Loucy (cell line): ENCODE measurements at regions not wholly inside any gene's neighbourhood (a gene's known extent, or its start where the extent isn't known, plus 50 kb on each side); places are given as distances from the start of the nearest gene placed in this dataset.

Source experiments
- H2AFZ ChIP-seq: fragments of 200-600 bp; sonication (generic); 2 replicates; pipeline ENCODE4 v1.6.0; 2016; ENCODE audit warnings: antibody characterized with exemption, mild to moderate bottlenecking, low read length, moderate library complexity
- H3F3A ChIP-seq: fragments of 200-600 bp; 2 replicates; pipeline ENCODE4 v1.6.0; 2016; ENCODE audit warnings: antibody characterized with exemption, low read depth, mild to moderate bottlenecking
- H3K27me3 ChIP-seq: fragments of 200-600 bp; sonication (generic); 2 replicates; pipeline ENCODE4 v1.6.1; 2014; ENCODE audit warnings: low read length, mild to moderate bottlenecking; ENCODE audit not compliant: insufficient read depth, poor library complexity, severe bottlenecking
- H3K36me3 ChIP-seq: fragments of 200-600 bp; sonication (generic); 2 replicates; pipeline ENCODE4 v1.6.1; 2016; ENCODE audit warnings: low read length; ENCODE audit not compliant: insufficient read depth
- H3K4me1 ChIP-seq: fragments of 200-600 bp; sonication (generic); 2 replicates; pipeline ENCODE4 v1.5.1; 2014; ENCODE audit warnings: low read length, mild to moderate bottlenecking; ENCODE audit not compliant: insufficient read depth, poor library complexity, severe bottlenecking
- H3K4me2 ChIP-seq: fragments of 200-600 bp; sonication (generic); 2 replicates; pipeline ENCODE4 v1.6.0; 2014; ENCODE audit warnings: antibody characterized with exemption, low read length, low read depth, mild to moderate bottlenecking; ENCODE audit not compliant: poor library complexity, severe bottlenecking
- H3K4me3 ChIP-seq: fragments of 200-600 bp; sonication (generic); 2 replicates; pipeline ENCODE4 v1.5.1; 2014; ENCODE audit warnings: low read length, mild to moderate bottlenecking, mixed read lengths; ENCODE audit not compliant: poor library complexity, severe bottlenecking
- H3K79me2 ChIP-seq: fragments of 200-600 bp; sonication (generic); 2 replicates; pipeline ENCODE4 v1.6.1; 2014; ENCODE audit warnings: low read length; ENCODE audit not compliant: insufficient read depth
- H3K9ac ChIP-seq: fragments of 200-600 bp; sonication (generic); 2 replicates; pipeline ENCODE4 v1.6.0; 2014; ENCODE audit warnings: mild to moderate bottlenecking, low read depth, low read length, moderate library complexity; ENCODE audit not compliant: poor library complexity, severe bottlenecking
- H3K9me2 ChIP-seq: fragments of 200-600 bp; sonication (generic); replicated peaks from 2 replicates; pipeline ENCODE4 v1.6.1; 2016; ENCODE audit warnings: low read depth, low read length, mixed read lengths
- H3K9me3 ChIP-seq: fragments of 200-600 bp; sonication (generic); 2 replicates; pipeline ENCODE4 v1.6.1; 2014; ENCODE audit warnings: mild to moderate bottlenecking, antibody characterized with exemption, low read length, low read depth; ENCODE audit not compliant: insufficient read depth
- H4K20me1 ChIP-seq: fragments of 200-600 bp; sonication (generic); 2 replicates; pipeline ENCODE4 v1.6.0; 2014; ENCODE audit warnings: antibody characterized with exemption, low read length, mild to moderate bottlenecking; ENCODE audit not compliant: insufficient read depth, poor library complexity, severe bottlenecking
- EZH2phosphoT487 ChIP-seq: fragments of 200-600 bp; IDR thresholded peaks from 2 replicates; pipeline ENCODE4 v1.6.1; 2018; ENCODE audit warnings: antibody characterized with exemption, mild to moderate bottlenecking, moderate library complexity, borderline replicate concordance
- TF ChIP-seq, protein P1 (sequence below): fragments of 200-600 bp; sonication (generic); conservative IDR thresholded peaks from 2 replicates; pipeline ENCODE4 v1.5.1; 2014; ENCODE audit warnings: mild to moderate bottlenecking, antibody characterized with exemption, low read length

DNA sequence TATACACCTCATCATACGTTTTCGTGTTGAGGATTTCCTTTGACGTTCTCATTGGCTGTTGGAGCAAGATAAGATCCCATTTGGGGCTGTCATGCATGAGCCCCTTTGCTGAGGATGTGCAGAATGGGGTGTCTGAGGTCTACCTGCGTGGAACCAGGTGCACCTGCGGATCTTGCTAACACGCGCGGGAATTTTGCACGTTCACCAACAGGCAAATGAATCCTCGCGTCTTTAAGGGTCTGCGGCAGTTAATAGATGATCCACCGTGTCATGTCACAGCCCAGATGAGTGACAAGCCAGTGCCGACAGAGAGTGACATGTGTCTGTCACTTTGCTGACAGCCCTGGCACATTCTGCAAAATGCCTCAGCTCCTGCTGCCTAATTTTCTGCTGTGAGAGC lies 56.3 kb upstream of the SHOX start:
- Histone ChIP-seq H3K4me2 (no peak overlapping the region), H3K36me3 (no peaks in the 10 kb centered on the region), H3K9me3 (no peaks in the 10 kb centered on the region)

DNA sequence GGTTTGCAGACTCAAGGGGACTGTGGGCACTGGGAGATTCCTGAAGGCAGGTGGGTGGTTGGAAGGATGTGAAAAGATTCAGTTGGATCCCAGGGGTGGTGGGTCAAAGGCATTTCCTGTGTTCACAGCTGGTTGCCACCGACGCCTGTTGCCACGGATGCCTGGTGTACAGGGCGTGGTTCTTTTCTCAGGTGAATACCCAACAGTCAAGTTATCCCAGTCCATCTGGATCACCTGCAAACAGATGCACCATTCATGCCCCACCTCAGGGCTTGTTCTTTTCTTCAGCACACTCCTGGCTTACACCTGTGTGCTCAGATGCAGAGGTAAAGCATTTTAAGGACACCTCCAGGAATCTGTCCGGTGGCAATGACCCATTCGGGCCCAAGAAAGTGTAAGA lies 55.8 kb upstream of the SHOX start:
- no peaks in the 10 kb centered on the region for H3K36me3 ChIP-seq
- no peaks in the 10 kb centered on the region for H4K20me1 ChIP-seq
- no peak for TF ChIP-seq EZH2phosphoT487
- TF ChIP-seq, protein P1, sequence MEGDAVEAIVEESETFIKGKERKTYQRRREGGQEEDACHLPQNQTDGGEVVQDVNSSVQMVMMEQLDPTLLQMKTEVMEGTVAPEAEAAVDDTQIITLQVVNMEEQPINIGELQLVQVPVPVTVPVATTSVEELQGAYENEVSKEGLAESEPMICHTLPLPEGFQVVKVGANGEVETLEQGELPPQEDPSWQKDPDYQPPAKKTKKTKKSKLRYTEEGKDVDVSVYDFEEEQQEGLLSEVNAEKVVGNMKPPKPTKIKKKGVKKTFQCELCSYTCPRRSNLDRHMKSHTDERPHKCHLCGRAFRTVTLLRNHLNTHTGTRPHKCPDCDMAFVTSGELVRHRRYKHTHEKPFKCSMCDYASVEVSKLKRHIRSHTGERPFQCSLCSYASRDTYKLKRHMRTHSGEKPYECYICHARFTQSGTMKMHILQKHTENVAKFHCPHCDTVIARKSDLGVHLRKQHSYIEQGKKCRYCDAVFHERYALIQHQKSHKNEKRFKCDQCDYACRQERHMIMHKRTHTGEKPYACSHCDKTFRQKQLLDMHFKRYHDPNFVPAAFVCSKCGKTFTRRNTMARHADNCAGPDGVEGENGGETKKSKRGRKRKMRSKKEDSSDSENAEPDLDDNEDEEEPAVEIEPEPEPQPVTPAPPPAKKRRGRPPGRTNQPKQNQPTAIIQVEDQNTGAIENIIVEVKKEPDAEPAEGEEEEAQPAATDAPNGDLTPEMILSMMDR = no peak
- no peaks in the 10 kb centered on the region for H3K4me1 ChIP-seq
- no peak overlapping the region for H3K4me2 ChIP-seq
- no peaks in the 10 kb centered on the region for H3K79me2 ChIP-seq
- no peaks in the 10 kb centered on the region for H3K9me2 ChIP-seq
- H3F3A ChIP-seq = no peaks in the 10 kb centered on the region
- H3K27me3 ChIP-seq = no peaks in the 10 kb centered on the region
- H2AFZ ChIP-seq = no peak overlapping the region
- no peak overlapping the region for H3K4me3 ChIP-seq
- no peaks in the 10 kb centered on the region for H3K9me3 ChIP-seq
- H3K9ac ChIP-seq = no peak overlapping the region

More for the DNA sequence above, 56.3 kb upstream of the SHOX start:
- Histone ChIP-seq H3K79me2 (no peaks in the 10 kb centered on the region), H2AFZ (no peak overlapping the region), H3K27me3 (no peaks in the 10 kb centered on the region), H3K4me1 (no peaks in the 10 kb centered on the region), H3F3A (no peaks in the 10 kb centered on the region), H3K9me2 (no peaks in the 10 kb centered on the region), H3K9ac (no peak overlapping the region), H3K4me3 (no peak overlapping the region), H4K20me1 (no peaks in the 10 kb centered on the region)
- TF ChIP-seq, protein P1 = no peak
- TF ChIP-seq EZH2phosphoT487 = no peak

DNA sequence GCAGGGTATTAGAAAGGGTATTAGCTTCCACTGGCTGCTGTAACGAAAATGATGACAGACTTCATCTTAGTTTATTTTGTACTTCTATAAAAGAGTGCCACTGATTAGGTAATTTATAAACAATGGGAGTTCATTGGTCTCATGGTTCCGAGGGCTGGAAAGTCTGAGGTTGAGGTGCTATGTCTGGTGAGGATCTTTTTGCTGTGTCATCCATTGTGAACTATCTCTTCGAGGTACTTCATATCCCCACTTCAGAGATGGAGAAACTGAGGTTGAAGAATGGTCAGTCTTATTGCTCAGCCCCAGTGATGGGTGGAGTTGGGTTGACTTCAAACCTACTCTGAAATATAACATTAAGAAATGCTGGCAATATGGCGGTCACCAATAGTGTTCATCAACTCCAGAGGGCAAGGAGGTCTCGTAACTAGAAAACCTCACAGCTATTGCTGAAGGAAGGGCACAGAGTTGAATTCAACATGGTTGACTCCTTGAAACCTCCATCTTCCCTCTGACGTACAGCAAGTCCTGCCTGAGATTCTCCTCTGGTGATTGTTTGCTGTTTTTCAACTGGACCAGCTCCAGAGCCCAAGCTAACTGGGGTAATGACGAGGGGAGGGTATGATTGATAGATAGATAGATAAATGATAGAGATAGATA lies 53.6 kb upstream of the SHOX start:
- H3K79me2 ChIP-seq = no peaks in the 10 kb centered on the region
- TF ChIP-seq, protein P1 = no peak
- TF ChIP-seq EZH2phosphoT487 = no peak
- no peak overlapping the region for H2AFZ ChIP-seq
- H3K27me3 ChIP-seq = no peaks in the 10 kb centered on the region
- no peaks in the 10 kb centered on the region for H4K20me1 ChIP-seq
- H3K9ac ChIP-seq = no peak overlapping the region
- H3K4me2 ChIP-seq = no peak overlapping the region
- no peaks in the 10 kb centered on the region for H3K9me2 ChIP-seq
- H3F3A ChIP-seq = no peaks in the 10 kb centered on the region
- no peaks in the 10 kb centered on the region for H3K4me1 ChIP-seq
- H3K9me3 ChIP-seq = no peaks in the 10 kb centered on the region
- no peaks in the 10 kb centered on the region for H3K36me3 ChIP-seq
- no peak overlapping the region for H3K4me3 ChIP-seq
